Body of pancreas (tissue), 4 donors: ENCODE measurements at regions not wholly inside any gene's neighbourhood (a gene's known extent, or its start where the extent isn't known, plus 50 kb on each side); places are given as distances from the start of the nearest gene placed in this dataset.

Experiments used
- POLR2A ChIP-seq, 3 donors: fragments of 450-650 bp; IDR thresholded peaks; one replicate each; pipeline ENCODE4 v1.6.1; 2016; ENCODE audit warnings: antibody characterized with exemption in 3 of 3, mild to moderate bottlenecking in 2 of 3
- TF ChIP-seq, protein P1 (sequence below), 7 experiments: fragments of 450-650 bp in 4 of 7; fragments of 200-600 bp in 3 of 7; sonication (generic) in 3 of 7; IDR thresholded peaks; one replicate each; pipeline ENCODE4 v1.5.1; 2016 to 2019; ENCODE audit warnings: antibody characterized with exemption in 7 of 7

DNA sequence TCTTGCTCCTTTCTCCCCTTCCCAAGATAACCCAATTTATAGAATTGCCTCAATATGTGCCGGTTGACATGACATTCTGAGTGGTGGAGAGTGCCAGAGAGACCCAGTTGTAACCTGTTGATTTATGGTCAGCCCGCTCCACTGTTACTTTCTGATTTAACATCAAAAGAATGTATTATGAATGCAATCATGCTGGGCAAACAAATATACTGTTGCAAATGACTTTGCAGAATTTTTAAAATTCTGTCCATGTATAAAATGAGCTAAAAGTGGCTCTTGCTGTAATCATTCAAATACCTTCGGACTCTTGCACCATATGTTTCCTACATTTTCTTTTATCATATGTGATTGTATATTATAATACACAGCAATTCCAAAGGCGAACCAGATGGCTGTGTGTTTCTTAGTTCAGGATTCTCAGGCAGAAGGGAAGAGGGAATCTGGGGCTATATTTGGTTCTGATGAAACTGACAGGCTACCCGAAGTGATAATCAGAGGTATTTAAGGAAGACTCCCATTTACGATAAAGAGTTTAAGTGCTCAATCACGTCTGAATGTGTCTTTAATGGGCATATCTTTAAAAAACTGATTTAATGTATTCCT lies 131.7 kb downstream of the CLCN4 start:
- TF ChIP-seq, protein P1, sequence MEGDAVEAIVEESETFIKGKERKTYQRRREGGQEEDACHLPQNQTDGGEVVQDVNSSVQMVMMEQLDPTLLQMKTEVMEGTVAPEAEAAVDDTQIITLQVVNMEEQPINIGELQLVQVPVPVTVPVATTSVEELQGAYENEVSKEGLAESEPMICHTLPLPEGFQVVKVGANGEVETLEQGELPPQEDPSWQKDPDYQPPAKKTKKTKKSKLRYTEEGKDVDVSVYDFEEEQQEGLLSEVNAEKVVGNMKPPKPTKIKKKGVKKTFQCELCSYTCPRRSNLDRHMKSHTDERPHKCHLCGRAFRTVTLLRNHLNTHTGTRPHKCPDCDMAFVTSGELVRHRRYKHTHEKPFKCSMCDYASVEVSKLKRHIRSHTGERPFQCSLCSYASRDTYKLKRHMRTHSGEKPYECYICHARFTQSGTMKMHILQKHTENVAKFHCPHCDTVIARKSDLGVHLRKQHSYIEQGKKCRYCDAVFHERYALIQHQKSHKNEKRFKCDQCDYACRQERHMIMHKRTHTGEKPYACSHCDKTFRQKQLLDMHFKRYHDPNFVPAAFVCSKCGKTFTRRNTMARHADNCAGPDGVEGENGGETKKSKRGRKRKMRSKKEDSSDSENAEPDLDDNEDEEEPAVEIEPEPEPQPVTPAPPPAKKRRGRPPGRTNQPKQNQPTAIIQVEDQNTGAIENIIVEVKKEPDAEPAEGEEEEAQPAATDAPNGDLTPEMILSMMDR (IDR thresholded peaks at IDR 0.05), result no peak
- no peak for TF ChIP-seq POLR2A (IDR thresholded peaks at IDR 0.05)
